GM19395 (cell line): ENCODE measurements at regions not wholly inside any gene's neighbourhood (a gene's known extent, or its start where the extent isn't known, plus 50 kb on each side); places are given as distances from the start of the nearest gene placed in this dataset.
"Not testable (repeated sequence)": the region's sequence is repeated elsewhere in the genome, so short reads cannot be mapped to it uniquely, and the experiment has no call there.

Experiments
- ATAC-seq: cut with Tn5 transposase; IDR thresholded peaks from one replicate; pipeline ENCODE4 v1.9.1; 2021; ENCODE audit warnings: mild to moderate bottlenecking, moderate library complexity; ENCODE audit not compliant: unreplicated experiment

- no peak for ATAC-seq
Observed at GRCh38 chr2:109052922-109053321, 63.9 kb upstream of the EDAR start.

- no peak for ATAC-seq
Observed at GRCh38 chr2:109049022-109049421, 60.0 kb upstream of the EDAR start.

GRCh38 chr2:109048163-109048562 is 59.1 kb upstream of the EDAR start:
- ATAC-seq = no peak

- not testable (repeated sequence) for ATAC-seq
Observed at GRCh38 chr2:109047569-109047968, 58.5 kb upstream of the EDAR start.

- peak; percentile 76 for ATAC-seq
Observed at GRCh38 chr2:109046925-109047508, 58.0 kb upstream of the EDAR start.

- no peak for ATAC-seq
Observed at GRCh38 chr2:109045505-109045904, 56.5 kb upstream of the EDAR start.

GRCh38 chr2:109038992-109039391 is 50.0 kb upstream of the EDAR start:
- ATAC-seq = no peak
